ENCODE measurements at regions not wholly inside any gene's neighbourhood (a gene's known extent, or its start where the extent isn't known, plus 50 kb on each side); places are given as distances from the start of the nearest gene placed in this dataset.

DNA sequence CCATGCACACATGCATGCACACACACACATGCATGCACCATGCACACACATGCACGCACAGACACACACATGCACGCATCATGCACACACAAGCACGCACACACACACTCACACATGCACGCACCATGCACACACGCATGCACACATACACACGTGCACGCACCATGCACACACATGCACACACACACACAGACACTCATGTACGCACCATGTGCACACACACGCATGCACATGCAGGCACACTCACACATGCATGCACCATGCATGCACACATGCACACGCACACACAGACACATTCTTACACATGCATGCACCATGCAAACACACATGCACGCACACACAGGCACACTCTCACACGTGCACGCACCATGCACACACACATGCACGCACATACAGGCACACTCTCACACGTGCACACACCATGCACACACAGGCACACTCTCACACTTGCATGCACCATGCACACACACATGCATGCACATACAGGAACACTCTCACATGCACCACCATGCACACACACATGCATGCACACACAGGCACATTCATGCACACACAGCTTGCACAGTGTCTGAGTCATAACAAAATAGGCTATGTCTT, 117.5 kb downstream of the TENT4A start:
- Histone ChIP-seq H3K79me2 (ENCODE audit: control insufficient read depth, insufficient read depth, low read length) (no peaks in the 10 kb centered on the region), H3K27ac (ENCODE audit: low read length in 2 of 2) (no peak overlapping the region), H3K4me1 (ENCODE audit: control insufficient read depth in 2 of 2, insufficient read depth in 2 of 2, low read length in 2 of 2) (no peaks in the 10 kb centered on the region), H3K9ac (ENCODE audit: low read length) (no peak overlapping the region), H3K9me3 (ENCODE audit: control extremely low read depth in 1 of 3, control insufficient read depth in 2 of 3, insufficient read depth in 1 of 3, low read length in 2 of 3) (peaks cover 0 to 9% (median 3%) of the 10 kb centered on the region in 3 donors), H3K36me3 (replicated peaks in 1 of 2; ENCODE audit: control extremely low read depth in 1 of 2, control insufficient read depth in 1 of 2, extremely low read depth in 1 of 2, insufficient read depth in 2 of 2, low read length in 1 of 2) (no peaks in the 10 kb centered on the region), H4K20me1 (ENCODE audit: control insufficient read depth, insufficient read depth, low read length, poor library complexity, severe bottlenecking) (no peaks in the 10 kb centered on the region), H3K4me3 (ENCODE audit: control extremely low read depth in 1 of 5, extremely low read depth in 1 of 5, insufficient read depth in 1 of 5, low read depth in 2 of 5, low read length in 4 of 5) (no peak overlapping the region), H3K27me3 (replicated peaks in 1 of 4; ENCODE audit: control extremely low read depth in 1 of 4, control insufficient read depth in 3 of 4, insufficient read depth in 4 of 4, low read length in 3 of 4) (no peaks in the 10 kb centered on the region), H3K4me2 (replicated peaks; ENCODE audit: low read depth, low read length, poor library complexity, severe bottlenecking) (no peak overlapping the region), H2AFZ (ENCODE audit: insufficient read depth, low read depth, low read length, poor library complexity, severe bottlenecking) (no peak overlapping the region)
- POLR2A ChIA-PET: no interaction called here
- peaks cover 4% of the 10 kb centered on the region for H3K27me3 Mint-ChIP-seq
- ATAC-seq (ENCODE audit: low read depth) (no peak), DNase-seq (no peak)
- peaks cover 3% of the 10 kb centered on the region for H3K9me3 Mint-ChIP-seq (ENCODE audit: insufficient read depth)
- TF ChIP-seq, protein P1, sequence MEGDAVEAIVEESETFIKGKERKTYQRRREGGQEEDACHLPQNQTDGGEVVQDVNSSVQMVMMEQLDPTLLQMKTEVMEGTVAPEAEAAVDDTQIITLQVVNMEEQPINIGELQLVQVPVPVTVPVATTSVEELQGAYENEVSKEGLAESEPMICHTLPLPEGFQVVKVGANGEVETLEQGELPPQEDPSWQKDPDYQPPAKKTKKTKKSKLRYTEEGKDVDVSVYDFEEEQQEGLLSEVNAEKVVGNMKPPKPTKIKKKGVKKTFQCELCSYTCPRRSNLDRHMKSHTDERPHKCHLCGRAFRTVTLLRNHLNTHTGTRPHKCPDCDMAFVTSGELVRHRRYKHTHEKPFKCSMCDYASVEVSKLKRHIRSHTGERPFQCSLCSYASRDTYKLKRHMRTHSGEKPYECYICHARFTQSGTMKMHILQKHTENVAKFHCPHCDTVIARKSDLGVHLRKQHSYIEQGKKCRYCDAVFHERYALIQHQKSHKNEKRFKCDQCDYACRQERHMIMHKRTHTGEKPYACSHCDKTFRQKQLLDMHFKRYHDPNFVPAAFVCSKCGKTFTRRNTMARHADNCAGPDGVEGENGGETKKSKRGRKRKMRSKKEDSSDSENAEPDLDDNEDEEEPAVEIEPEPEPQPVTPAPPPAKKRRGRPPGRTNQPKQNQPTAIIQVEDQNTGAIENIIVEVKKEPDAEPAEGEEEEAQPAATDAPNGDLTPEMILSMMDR (IDR thresholded peaks at IDR 0.05): no peak
- no peak for TF ChIP-seq EZH2 (IDR thresholded peaks at IDR 0.05; ENCODE audit: borderline replicate concordance, insufficient read depth, low read depth, low read length, poor library complexity, severe bottlenecking)
- WGBS (ENCODE audit: insufficient coverage): 92% methylated on average over 15 of the region's 15 CpGs
- no peak overlapping the region for H3K4me3 Mint-ChIP-seq
- CTCF ChIA-PET: no interaction called here
- intact Hi-C loops (cut with micrococcal nuclease): no loop called here
- H3K4me1 Mint-ChIP-seq: peaks cover 16% of the 10 kb centered on the region
- peak overlapping the region; percentile 17 for H3K27ac Mint-ChIP-seq

DNA sequence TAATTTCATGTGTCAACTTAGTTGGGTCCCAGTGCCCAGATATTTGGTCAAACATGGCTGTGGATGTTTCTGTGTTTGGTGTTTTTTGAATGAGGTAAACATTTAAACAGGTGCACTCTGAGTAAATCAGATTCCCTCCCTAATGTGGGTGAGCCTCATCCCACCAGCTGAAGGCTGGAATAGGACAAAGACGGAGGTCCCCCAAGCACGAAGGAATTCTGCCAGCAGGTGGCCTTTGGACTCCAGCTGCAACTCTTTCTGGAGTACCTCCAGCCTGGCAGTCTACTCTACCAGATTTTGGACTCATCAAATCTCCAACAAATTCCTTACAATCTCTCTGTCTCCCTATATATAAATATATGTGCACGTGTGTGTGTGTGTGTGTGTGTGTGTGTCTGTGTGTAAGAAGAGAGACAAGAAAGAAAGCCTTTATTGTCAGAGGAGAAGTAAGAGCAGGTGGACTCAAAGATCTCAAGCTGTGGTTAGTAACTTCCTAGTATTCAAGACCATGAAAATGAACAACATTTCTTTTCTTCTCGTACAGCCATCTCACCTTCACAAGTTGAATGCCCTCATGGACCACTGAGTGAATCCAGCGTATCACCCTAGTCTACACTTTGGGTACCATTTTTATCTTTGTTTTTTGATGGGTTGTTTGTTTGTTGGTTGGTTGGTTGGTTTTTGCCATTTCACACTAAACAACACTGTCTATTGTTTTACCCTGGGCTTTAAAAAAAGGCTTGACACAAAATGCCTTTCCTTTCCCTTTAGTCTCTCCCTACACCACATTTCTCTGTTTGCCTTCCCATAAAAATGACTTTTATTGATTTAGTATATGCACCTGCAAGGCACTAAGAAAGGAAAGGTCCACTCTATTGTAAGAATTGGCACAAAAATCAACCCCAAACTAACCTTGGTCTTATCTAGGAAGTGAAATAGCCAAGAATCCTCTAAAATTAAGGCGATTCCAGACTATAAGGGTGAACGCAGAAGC, 118.7 kb downstream of the TENT4A start:
- H3K27ac ChIP-seq (ENCODE audit: low read length in 2 of 2): no peak overlapping the region
- no peaks in the 10 kb centered on the region for H3K4me1 ChIP-seq (ENCODE audit: control insufficient read depth in 2 of 2, insufficient read depth in 2 of 2, low read length in 2 of 2)
- WGBS (ENCODE audit: insufficient coverage): 94% methylated on average over 3 of the region's 7 CpGs
- no peaks in the 10 kb centered on the region for H3K27me3 ChIP-seq (replicated peaks in 1 of 4; ENCODE audit: control extremely low read depth in 1 of 4, control insufficient read depth in 3 of 4, insufficient read depth in 4 of 4, low read length in 3 of 4)
- ChIA-PET CTCF (no interaction called here), POLR2A (no interaction called here)
- Mint-ChIP-seq H3K4me3 (no peak overlapping the region), H3K4me1 (peaks cover 16% of the 10 kb centered on the region), H3K27me3 (peaks cover 4% of the 10 kb centered on the region), H3K9me3 (ENCODE audit: insufficient read depth) (peaks cover 3% of the 10 kb centered on the region), H3K27ac (no peak overlapping the region)
- intact Hi-C loops (cut with micrococcal nuclease): no loop called here
- H3K79me2 ChIP-seq (ENCODE audit: control insufficient read depth, insufficient read depth, low read length): no peaks in the 10 kb centered on the region
- DNase-seq (no peak), ATAC-seq (ENCODE audit: low read depth) (no peak)
- TF ChIP-seq, protein P1 (IDR thresholded peaks at IDR 0.05): no peak
- no peak for TF ChIP-seq EZH2 (IDR thresholded peaks at IDR 0.05; ENCODE audit: borderline replicate concordance, insufficient read depth, low read depth, low read length, poor library complexity, severe bottlenecking)
- no peak overlapping the region for H3K9ac ChIP-seq (ENCODE audit: low read length)
- H2AFZ ChIP-seq (ENCODE audit: insufficient read depth, low read depth, low read length, poor library complexity, severe bottlenecking): no peak overlapping the region
- H3K4me3 ChIP-seq (ENCODE audit: control extremely low read depth in 1 of 5, extremely low read depth in 1 of 5, insufficient read depth in 1 of 5, low read depth in 2 of 5, low read length in 4 of 5): no peak overlapping the region
- no peaks in the 10 kb centered on the region for H3K36me3 ChIP-seq (replicated peaks in 1 of 2; ENCODE audit: control extremely low read depth in 1 of 2, control insufficient read depth in 1 of 2, extremely low read depth in 1 of 2, insufficient read depth in 2 of 2, low read length in 1 of 2)
- no peak overlapping the region for H3K4me2 ChIP-seq (replicated peaks; ENCODE audit: low read depth, low read length, poor library complexity, severe bottlenecking)
- peaks cover 0 to 12% (median 3%) of the 10 kb centered on the region in 3 donors for H3K9me3 ChIP-seq (ENCODE audit: control extremely low read depth in 1 of 3, control insufficient read depth in 2 of 3, insufficient read depth in 1 of 3, low read length in 2 of 3)
- H4K20me1 ChIP-seq (ENCODE audit: control insufficient read depth, insufficient read depth, low read length, poor library complexity, severe bottlenecking): no peaks in the 10 kb centered on the region
